Bone marrow (tissue), 2 donors: ENCODE measurements at regions not wholly inside any gene's neighbourhood (a gene's known extent, or its start where the extent isn't known, plus 50 kb on each side); places are given as distances from the start of the nearest gene placed in this dataset.

Source experiments
- DNase-seq, 2 donors: peaks; one replicate each; lab custom pipeline; 2025; lab: John Stamatoyannopoulos, UW

- DNase-seq, result no peak
Observed at GRCh38 chr14:98707522-98707921, 564.5 kb downstream of the BCL11B start.

DNA sequence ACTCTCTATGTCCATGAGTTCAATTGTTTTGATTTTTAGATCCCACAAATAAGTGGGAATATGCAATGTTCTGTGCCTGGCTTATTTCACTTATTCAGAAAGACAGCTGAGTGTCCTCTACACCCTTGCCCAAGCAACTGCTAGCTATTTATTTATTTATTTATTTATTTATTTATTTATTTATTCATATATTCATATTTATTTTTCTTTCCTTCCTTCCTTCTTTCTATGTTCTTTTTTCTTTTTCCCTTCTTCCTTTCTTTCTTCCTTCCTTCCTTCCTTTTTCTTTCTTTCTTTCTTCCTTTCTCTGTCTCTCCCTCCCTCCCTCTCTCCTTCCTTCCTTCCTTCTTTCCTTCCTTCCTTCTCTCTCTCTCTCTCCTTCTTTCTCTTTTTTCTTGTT is 563.4 kb downstream of the BCL11B start:
- DNase-seq, result no peak

DNA sequence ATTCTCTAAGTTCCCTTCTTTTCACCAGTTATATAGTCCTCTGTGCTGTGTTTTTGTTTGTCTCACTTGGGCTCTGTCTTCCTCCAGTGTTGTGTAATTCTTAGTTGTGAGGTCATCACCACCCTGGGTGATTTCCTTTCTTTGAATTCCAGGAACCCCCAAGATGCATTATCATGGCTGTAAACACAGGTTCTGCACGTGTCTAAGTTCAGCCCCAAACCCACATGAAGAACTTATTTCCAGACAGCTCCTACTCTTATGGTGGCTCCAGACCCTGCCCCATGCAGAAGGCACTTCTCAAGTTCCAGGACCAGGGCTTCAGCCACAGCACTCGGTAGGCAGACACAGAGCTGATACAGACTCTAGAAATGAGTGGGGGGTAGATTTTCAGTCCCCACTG is 560.5 kb downstream of the BCL11B start:
- DNase-seq, result no peak

- DNase-seq, result no peak
Observed at GRCh38 chr14:98714626-98715425, 557.2 kb downstream of the BCL11B start.

DNA sequence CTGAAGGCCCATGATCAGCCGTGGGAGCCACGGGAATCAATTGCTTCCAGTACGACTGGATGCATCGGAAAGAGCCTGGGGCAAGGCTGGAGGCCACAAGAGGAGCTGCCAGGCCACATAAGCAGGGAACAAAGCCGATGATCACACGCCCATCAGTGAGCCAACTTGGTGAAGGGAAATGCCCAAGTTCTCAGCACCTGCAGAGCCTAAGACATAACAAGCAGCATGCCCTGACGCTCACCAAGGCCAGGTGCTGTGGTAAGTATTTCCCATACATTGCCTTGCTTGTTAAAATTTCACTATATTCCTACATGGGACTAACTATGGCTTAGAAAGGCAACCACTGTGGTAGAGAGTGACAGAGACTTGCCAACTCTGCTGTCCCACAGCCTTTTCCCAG is 555.9 kb downstream of the BCL11B start:
- DNase-seq, result no peak

DNA sequence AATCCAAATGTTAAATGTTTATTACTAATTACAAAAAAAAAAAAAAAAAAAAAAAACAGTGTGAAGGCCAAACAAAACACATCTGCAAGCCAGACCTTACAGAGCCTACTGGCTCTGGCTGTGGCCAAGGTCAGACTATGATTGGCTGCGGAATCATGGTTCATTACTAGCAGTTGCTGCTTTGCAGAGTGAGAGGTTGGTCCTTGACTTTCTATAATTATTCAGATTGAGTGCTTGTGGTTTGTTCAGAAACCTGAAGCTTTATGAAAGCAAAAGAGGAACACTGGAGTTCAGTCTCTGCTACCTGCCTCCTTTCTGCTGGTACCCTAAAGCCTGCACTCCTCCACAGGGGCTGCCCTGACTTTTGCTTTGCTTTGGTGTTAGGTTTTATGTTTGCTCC is 550.9 kb downstream of the BCL11B start:
- DNase-seq, result no peak

DNA sequence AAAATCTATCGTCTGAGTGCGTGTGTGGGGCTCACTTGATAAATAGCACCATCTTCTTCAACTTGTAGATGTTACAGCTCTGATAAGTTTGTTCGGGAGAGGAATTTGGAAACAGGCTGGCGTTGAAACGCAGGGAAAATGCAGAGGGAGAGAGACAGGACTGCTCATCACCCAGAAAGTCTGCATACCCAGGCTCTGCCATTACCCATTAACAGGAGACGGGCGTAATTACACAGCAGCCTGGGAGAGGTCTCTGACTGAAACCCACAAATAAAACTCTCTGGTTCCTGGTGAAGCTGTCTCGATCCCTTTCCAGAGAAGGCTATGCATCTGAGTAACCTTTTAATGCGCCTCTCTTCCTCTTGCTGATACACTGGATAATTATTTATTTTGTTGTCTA is 547.3 kb downstream of the BCL11B start:
- no peak for DNase-seq

DNA sequence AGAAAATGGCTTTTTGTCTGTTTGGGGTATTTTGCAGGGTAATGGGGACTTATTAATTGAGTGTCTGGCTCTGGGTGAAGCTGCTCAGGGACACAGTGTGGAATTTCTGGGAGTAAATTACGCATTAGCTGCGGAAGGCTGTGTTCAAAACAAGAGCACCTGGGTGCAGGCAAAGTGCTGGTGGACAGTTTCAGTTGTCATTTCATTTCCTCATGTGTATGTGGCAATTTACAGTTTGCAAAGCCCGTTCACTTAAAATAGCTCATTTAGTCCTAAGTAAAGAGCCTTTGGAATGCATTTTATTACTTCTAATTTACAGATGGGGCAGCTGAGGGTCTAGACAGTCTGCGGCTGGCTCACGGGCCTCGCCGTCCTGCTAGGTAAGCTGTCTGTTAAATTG is 546.8 kb downstream of the BCL11B start:
- no peak for DNase-seq

GRCh38 chr14:98725676-98726075 is 546.3 kb downstream of the BCL11B start:
- DNase-seq, result no peak

- no peak for DNase-seq
Observed at GRCh38 chr14:98726585-98727405, 545.2 kb downstream of the BCL11B start.

DNA sequence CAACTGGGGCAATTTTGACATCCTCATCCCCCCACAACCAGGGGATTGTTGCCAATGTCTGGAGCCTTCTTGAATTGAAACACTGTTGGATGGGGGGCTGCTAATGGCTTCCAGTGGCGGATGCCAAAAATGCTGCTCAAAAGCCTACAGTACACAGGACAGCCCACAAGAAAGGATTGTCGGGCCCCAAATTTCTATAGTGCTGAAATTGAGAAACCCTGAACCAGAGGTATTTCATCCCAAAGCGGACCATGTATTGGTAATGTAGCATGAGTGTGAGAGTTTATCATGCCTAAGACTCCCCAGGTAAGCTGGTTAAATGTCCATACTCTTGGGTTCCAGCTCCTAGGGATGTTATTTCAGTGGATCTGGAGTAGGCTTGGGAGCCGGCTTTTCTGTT is 544.0 kb downstream of the BCL11B start:
- no peak for DNase-seq

- no peak for DNase-seq
Observed at GRCh38 chr14:98728836-98729235, 543.2 kb downstream of the BCL11B start.

DNA sequence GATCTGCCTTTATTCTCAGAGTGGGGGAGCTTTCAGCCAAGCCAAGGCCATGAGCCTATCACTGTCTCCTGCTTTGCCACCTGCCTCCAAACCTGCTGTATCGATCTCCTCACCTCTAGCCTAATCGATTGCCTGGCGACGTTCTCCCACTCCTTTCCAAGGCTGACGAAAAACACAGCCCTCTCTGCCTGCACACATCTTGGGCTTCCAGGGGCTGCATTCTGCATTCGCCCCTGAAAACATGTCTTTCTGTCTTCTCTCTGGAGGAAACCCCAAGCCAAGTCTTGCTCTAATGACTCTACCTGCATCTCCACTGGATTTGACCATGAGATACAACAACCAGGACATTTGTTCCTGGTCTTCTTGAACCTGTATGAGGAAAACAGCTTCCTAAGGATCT is 540.7 kb downstream of the BCL11B start:
- no peak for DNase-seq

DNA sequence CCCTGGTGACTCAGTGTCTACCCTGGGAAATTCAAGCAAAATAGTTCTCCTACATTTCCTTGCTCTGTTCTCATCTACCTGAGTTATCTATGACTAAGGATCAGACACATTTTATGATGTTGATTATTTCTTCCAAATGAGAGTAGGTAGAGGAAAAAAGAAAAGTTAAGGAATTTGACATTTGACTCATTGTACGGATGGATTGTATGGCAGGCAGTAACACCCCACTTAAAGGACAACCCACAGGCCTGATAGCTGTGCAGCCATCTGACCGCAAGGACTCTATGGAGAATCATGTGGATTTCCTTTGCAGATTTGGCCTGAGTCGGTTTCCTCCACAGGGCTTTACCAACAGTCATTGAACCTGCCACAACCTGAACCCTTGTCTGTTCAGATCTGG is 540.3 kb downstream of the BCL11B start:
- no peak for DNase-seq

- DNase-seq, result no peak
Observed at GRCh38 chr14:98733536-98733935, 538.5 kb downstream of the BCL11B start.

GRCh38 chr14:98736701-98737338 is 535.2 kb downstream of the BCL11B start:
- no peak for DNase-seq

- no peak for DNase-seq
Observed at GRCh38 chr14:98741523-98741922, 530.5 kb downstream of the BCL11B start.

DNA sequence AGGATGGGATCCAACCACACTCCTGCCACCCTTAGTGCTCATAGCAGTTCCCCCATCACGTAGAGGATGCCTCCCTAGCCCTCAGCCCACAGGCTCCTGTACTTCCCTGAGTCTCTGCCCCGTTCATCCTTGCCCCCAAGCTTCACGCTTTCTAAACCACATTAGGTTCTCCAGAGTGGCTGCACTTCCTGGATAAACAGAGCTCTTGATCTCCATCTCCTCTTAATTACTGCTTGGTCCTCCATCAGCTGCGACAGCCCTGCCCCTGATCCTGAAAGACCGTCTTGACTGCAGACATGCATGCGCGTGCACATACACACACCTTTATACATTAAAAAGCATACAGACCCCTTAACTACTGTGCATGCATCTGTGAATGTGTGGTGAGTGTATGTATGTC is 530.0 kb downstream of the BCL11B start:
- no peak for DNase-seq

GRCh38 chr14:98743536-98743935 is 528.5 kb downstream of the BCL11B start:
- DNase-seq, result no peak

DNA sequence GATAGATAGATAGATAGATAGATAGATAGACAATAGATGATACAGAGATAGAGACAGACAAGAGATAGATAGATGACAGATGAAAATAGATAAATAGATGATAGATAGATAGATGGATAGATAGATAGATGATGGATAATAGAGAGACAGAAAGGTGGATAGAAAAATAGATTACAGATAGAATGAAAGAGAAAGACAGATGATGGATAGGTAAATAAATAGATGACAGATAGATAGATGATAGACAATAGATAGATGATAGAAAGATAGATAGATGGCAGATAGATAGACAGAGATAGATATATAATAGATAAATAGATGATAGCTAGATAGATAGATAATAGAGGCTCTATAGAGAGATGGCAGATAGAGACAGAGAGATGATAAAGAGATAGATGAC is 523.0 kb downstream of the BCL11B start:
- no peak for DNase-seq

- DNase-seq, result no peak
Observed at GRCh38 chr14:98751110-98751509, 520.9 kb downstream of the BCL11B start.

GRCh38 chr14:98752660-98753059 is 519.3 kb downstream of the BCL11B start:
- no peak for DNase-seq
